Hepatocyte (in vitro differentiated cells): ENCODE measurements at regions not wholly inside any gene's neighbourhood (a gene's known extent, or its start where the extent isn't known, plus 50 kb on each side); places are given as distances from the start of the nearest gene placed in this dataset.

ENCODE experiments used
- CTCF ChIP-seq: fragments of 200-600 bp; sonication (generic); IDR thresholded peaks from 2 replicates; pipeline ENCODE4 v1.5.1; 2016; ENCODE audit warnings: antibody characterized with exemption, mild to moderate bottlenecking; ENCODE audit not compliant: poor library complexity
- EZH2 ChIP-seq: fragments of 200-600 bp; sonication (generic); IDR thresholded peaks from 2 replicates; pipeline ENCODE4 v1.6.1; 2016; ENCODE audit warnings: antibody characterized with exemption, mild to moderate bottlenecking, borderline replicate concordance
- EZH2phosphoT487 ChIP-seq: fragments of 200-600 bp; sonication (generic); IDR thresholded peaks from one replicate; pipeline ENCODE4 v1.6.1; 2018; ENCODE audit warnings: antibody characterized with exemption, mild to moderate bottlenecking, low read depth, moderate library complexity; ENCODE audit not compliant: unreplicated experiment, severe bottlenecking

GRCh38 chr5:111002036-111002435 lies 69.5 kb upstream of the TSLP start:
- TF ChIP-seq CTCF (no peak), EZH2 (no peak), EZH2phosphoT487 (no peak)
